Stomach (tissue), 8 donors: ENCODE measurements at regions not wholly inside any gene's neighbourhood (a gene's known extent, or its start where the extent isn't known, plus 50 kb on each side); places are given as distances from the start of the nearest gene placed in this dataset.

Experiments
- DNase-seq, 2 donors: peaks; one replicate each; pipeline versions ENCODE4 v3.0.0 to v3.0.0-alpha.2; 2013 to 2019
- H3K27ac ChIP-seq, 5 donors: fragments of 200-600 bp in 4 of 5; sonication (generic) in 4 of 5; one replicate each; pipeline ENCODE4 v1.5.1; 2013 to 2019; ENCODE audit warnings: mild to moderate bottlenecking in 1 of 5, moderate library complexity in 1 of 5
- H3K27me3 ChIP-seq, 3 donors: fragments of 200-600 bp; sonication (generic); one replicate each; pipeline ENCODE4 v1.5.1; 2017 to 2019; ENCODE audit warnings: mixed run types in 1 of 3
- H3K36me3 ChIP-seq, 4 donors: fragments of 200-600 bp; sonication (generic); 1 replicate in 3 of 4; 2 replicates in 1 of 4; pipeline ENCODE4 v1.5.1; 2016 to 2019
- H3K4me1 ChIP-seq, 4 donors: fragments of 200-600 bp; sonication (generic); one replicate each; pipeline ENCODE4 v1.5.1; 2016 to 2019
- H3K4me3 ChIP-seq, 4 donors: fragments of 200-600 bp; sonication (generic) in 3 of 4; one replicate each; pipeline ENCODE4 v1.5.1; 2016 to 2019; ENCODE audit warnings: mild to moderate bottlenecking in 1 of 4
- H3K9me3 ChIP-seq, 4 donors: fragments of 200-600 bp; sonication (generic); one replicate each; pipeline ENCODE4 v1.5.1; 2016 to 2019
- EP300 ChIP-seq: sonication (generic); formaldehyde crosslinking; IDR thresholded peaks from one replicate; pipeline ENCODE4 v1.6.1; 2017; ENCODE audit warnings: antibody characterized with exemption
- POLR2A ChIP-seq, 4 donors: fragments of 450-650 bp; IDR thresholded peaks; one replicate each; pipeline ENCODE4 v1.6.1; 2016; ENCODE audit warnings: antibody characterized with exemption in 4 of 4, control low read depth in 2 of 4, mild to moderate bottlenecking in 1 of 4, moderate library complexity in 1 of 4
- POLR2AphosphoS5 ChIP-seq, 3 donors: sonication (generic); formaldehyde crosslinking; IDR thresholded peaks; one replicate each; pipeline ENCODE4 v1.6.1; 2016; ENCODE audit warnings: antibody characterized with exemption in 3 of 3
- WGBS, 5 donors: extraction: QIAGEN DNeasy Blood & Tissue Kit in 3 of 5; methylation state at CpG; one replicate each; pipeline versions ENCODE4 v1.1.5 to v1.1.7; 2013 to 2018; 5-methylcytosine and 5-hydroxymethylcytosine counted together
- intact Hi-C: fragments of 100-400 bp; cut with DNase I; formaldehyde crosslinking; loops from one replicate; pipeline ENCODE4 v1.15.1; 2023; ENCODE audit warnings: low total_unique reads
- TF ChIP-seq, protein P1 (sequence below), 7 experiments: fragments of 450-650 bp in 4 of 7; fragments of 200-600 bp in 3 of 7; sonication (generic) in 3 of 7; IDR thresholded peaks; one replicate each; pipeline ENCODE4 v1.5.1; 2016 to 2019; ENCODE audit warnings: antibody characterized with exemption in 7 of 7, control low read depth in 2 of 7, mild to moderate bottlenecking in 1 of 7
- donor health status: healthy with polysubstance abuse.
- donor health status: Bipolar disorder and iron deficiency.
- donor health status: healthy.

DNA sequence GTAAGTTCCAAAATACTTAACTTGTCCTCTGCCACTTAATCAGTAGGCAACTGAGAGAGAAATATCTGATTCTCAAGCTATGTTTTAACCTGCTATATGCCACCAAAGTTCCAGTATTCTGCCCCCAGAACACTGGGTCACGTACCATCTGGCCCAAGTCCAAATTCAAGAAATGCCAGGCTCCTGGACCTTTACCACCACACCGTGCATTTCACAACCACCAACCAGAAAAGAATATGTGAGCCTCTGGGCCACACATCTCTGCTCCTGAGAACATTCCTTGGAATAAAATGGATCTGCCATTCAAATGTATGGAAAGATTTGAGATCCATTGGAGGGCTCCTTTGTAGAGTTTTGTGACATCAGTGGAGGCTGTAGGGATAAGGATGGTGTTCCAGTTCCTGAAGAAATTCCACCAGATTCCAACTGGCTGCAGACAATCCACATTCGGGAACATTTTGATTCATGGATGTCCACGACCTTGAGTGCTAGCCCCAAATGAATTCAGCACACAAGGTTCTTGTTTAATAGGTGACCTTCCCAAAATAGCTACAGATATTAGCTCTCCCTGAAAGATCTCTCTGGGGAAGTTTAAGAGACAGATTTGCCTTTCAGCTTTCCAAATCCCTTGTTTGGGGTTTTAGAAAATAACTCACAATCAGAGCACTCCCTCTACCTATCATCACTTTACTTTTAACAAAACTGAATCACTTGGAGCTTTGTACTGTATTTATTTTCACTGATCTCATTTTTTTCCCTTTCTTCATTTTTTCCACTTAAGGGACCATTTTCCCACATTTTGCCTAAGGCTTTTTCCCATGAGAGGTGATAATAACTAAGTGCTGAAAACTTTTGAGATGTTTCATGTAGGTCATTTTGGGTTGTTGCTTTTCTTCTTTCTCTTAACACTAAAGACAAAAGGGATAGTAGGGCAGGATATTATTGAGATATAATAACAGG, 128.4 kb upstream of the ZC3H11B start:
- WGBS, 5 donors: 65 to 76% (median 75%) methylated on average over 4 of the region's 4 CpGs

DNA sequence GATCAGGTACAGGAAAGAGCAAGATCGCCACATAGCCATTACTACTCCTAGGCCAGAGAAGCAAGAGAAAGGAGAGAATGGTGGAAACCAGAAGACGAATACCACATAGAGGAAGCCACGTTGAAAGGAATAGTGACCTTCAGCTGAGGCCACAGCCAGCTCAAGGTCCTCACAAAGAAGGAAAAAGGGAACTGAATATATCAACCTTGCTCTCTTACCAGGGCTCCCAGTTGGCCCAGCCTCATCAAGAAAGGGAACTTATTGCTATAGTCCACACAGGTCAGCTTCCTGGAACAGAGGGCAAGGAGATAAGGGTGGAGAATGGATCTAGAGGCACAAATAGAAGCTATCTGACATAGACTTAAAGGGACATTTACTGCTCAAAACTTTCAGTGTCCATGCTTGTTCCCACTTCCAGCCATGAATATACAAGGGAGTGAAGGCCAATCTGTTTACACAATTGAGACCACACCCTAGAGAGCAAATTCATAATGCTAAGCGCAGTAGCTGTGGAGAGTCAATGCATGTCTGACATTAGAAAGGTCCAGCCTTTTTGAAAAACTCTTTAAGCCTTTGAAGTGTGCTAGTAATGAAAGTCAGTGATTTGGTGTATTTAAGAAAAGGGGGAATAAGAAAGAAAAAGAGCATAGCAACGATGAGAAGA, 120.7 kb upstream of the ZC3H11B start:
- Histone ChIP-seq H3K9me3 (peaks cover 0 to 2% (median 0%) of the 10 kb centered on the region in 4 donors), H3K4me1 (no peaks in the 10 kb centered on the region), H3K27ac (no peak overlapping the region), H3K36me3 (no peaks in the 10 kb centered on the region), H3K4me3 (no peak overlapping the region), H3K27me3 (no peaks in the 10 kb centered on the region)
- TF ChIP-seq POLR2A (IDR thresholded peaks at IDR 0.05) (no peak), POLR2AphosphoS5 (IDR thresholded peaks at IDR 0.05) (no peak), EP300 (no peak)
- TF ChIP-seq, protein P1, sequence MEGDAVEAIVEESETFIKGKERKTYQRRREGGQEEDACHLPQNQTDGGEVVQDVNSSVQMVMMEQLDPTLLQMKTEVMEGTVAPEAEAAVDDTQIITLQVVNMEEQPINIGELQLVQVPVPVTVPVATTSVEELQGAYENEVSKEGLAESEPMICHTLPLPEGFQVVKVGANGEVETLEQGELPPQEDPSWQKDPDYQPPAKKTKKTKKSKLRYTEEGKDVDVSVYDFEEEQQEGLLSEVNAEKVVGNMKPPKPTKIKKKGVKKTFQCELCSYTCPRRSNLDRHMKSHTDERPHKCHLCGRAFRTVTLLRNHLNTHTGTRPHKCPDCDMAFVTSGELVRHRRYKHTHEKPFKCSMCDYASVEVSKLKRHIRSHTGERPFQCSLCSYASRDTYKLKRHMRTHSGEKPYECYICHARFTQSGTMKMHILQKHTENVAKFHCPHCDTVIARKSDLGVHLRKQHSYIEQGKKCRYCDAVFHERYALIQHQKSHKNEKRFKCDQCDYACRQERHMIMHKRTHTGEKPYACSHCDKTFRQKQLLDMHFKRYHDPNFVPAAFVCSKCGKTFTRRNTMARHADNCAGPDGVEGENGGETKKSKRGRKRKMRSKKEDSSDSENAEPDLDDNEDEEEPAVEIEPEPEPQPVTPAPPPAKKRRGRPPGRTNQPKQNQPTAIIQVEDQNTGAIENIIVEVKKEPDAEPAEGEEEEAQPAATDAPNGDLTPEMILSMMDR (IDR thresholded peaks at IDR 0.05): no peak
- DNase-seq: no peak
- 55 to 62% (median 59%) methylated on average over 5 of the region's 5 CpGs for WGBS, 5 donors
- intact Hi-C loops: no loop called here

More for the DNA sequence above, 128.4 kb upstream of the ZC3H11B start:
- Histone ChIP-seq H3K4me3 (no peak overlapping the region), H3K27me3 (no peaks in the 10 kb centered on the region), H3K27ac (no peak overlapping the region), H3K4me1 (no peaks in the 10 kb centered on the region), H3K36me3 (no peaks in the 10 kb centered on the region), H3K9me3 (no peaks in the 10 kb centered on the region)
- intact Hi-C loops: no loop called here
- TF ChIP-seq EP300: no peak
- no peak for TF ChIP-seq POLR2A (IDR thresholded peaks at IDR 0.05)
- TF ChIP-seq, protein P1 (IDR thresholded peaks at IDR 0.05): no peak
- no peak for TF ChIP-seq POLR2AphosphoS5 (IDR thresholded peaks at IDR 0.05)
- no peak for DNase-seq

DNA sequence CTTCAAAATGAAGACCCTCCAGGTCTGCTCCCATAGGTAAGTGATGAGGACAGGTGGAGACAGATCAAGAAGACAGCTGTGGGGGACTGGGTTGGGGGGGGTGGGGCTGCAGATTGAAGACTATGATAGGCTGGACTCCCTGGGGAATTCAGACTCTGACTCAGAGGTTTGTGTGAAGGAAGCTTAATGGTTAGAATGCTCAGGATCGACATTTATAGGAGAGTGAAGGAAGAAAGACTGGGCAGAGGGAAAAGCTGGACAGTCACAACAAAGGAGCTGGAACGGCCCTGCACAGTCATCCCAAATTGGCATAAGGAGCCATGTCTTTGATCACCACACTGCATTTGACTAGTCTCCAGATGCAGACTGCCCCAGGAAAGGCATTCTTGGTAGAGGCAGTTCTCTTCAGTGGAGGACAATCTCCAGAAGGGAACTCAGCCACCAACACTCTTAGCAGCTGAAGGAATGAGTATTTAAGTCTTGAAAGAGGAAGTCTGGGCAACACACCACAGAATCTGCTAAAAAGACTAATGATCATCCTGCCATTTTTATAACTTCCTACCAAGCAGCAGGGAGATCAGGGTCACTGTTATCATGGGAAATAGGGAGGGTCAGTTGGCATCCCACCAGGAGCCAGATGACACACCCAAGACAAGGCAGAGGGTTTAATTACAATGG, 120.0 kb upstream of the ZC3H11B start:
- H3K4me1 ChIP-seq: no peaks in the 10 kb centered on the region
- intact Hi-C loops: no loop called here
- H3K4me3 ChIP-seq: no peak overlapping the region
- H3K27me3 ChIP-seq: no peaks in the 10 kb centered on the region
- TF ChIP-seq EP300: no peak
- TF ChIP-seq, protein P1 (IDR thresholded peaks at IDR 0.05): no peak
- TF ChIP-seq POLR2AphosphoS5 (IDR thresholded peaks at IDR 0.05): no peak
- TF ChIP-seq POLR2A (IDR thresholded peaks at IDR 0.05): no peak
- 60 to 92% (median 85%) methylated on average over 2 of the region's 2 CpGs for WGBS, 5 donors
- no peak for DNase-seq
- H3K27ac ChIP-seq: no peak overlapping the region
- no peaks in the 10 kb centered on the region for H3K36me3 ChIP-seq
- peaks cover 0 to 9% (median 0%) of the 10 kb centered on the region in 4 donors for H3K9me3 ChIP-seq

DNA sequence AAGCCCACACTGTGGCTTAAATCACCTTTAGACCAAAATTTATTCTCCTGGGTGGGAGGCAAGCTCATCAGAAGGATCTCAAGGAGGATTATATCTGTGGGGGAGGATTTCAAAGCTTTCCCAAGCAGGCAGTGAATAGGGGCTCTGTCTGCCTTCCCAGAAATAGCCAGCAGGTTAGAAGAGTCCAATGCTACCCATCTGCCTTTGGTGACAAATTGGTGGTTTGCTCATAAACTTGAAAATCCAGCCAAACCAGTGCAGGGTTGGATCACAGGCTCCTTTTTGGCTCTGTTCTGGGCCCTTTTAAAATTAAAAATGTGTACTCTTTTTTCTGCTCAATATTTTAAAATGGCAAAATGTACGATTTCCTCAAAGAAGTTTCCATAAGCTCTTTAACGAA, 118.9 kb upstream of the ZC3H11B start:
- TF ChIP-seq POLR2A (IDR thresholded peaks at IDR 0.05) (no peak), POLR2AphosphoS5 (IDR thresholded peaks at IDR 0.05) (no peak), EP300 (no peak)
- TF ChIP-seq, protein P1 (IDR thresholded peaks at IDR 0.05): no peak
- WGBS, 5 donors: 78 to 88% (median 79%) methylated on average over 2 of the region's 2 CpGs
- Histone ChIP-seq H3K36me3 (no peaks in the 10 kb centered on the region), H3K27ac (no peak overlapping the region), H3K27me3 (no peaks in the 10 kb centered on the region), H3K9me3 (peaks cover 5 to 18% (median 6%) of the 10 kb centered on the region in 4 donors), H3K4me3 (no peak overlapping the region), H3K4me1 (no peaks in the 10 kb centered on the region)
- intact Hi-C loops: no loop called here
- no peak for DNase-seq
